HG02588 (cell line): ENCODE measurements at regions not wholly inside any gene's neighbourhood (a gene's known extent, or its start where the extent isn't known, plus 50 kb on each side); places are given as distances from the start of the nearest gene placed in this dataset.
"Not testable (repeated sequence)": the region's sequence is repeated elsewhere in the genome, so short reads cannot be mapped to it uniquely, and the experiment has no call there.

Source experiments
- ATAC-seq: cut with Tn5 transposase; IDR thresholded peaks from one replicate; pipeline ENCODE4 v1.9.1; 2021; ENCODE audit warnings: mild to moderate bottlenecking, moderate library complexity; ENCODE audit not compliant: unreplicated experiment

DNA sequence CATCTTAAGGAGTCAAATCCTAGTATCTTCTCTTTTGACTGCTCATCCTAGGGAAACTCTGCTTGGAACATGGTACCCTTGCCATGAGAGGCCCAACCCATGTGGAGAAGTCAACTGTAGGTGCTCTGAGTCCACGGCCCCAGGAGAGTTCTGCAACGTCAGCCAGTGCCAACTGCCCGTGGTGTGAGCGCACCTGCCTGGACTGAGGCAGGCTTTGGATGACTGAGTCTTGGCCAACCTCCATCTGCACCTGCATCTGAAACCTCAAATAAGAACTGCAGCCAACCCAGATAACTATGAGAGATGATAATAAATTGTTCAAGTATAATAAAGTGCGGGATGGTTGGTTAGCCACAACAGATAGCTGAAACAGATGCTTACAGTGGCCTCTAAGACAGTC, 772.0 kb downstream of the TRIML1 start:
- ATAC-seq = no peak

GRCh38 chr4:188911707-188912106, 772.5 kb downstream of the TRIML1 start:
- no peak for ATAC-seq

GRCh38 chr4:188915175-188915574, 775.9 kb downstream of the TRIML1 start:
- ATAC-seq = no peak

- ATAC-seq = no peak
These were observed 779.5 kb downstream of the TRIML1 start for GRCh38 chr4:188918787-188919186.

GRCh38 chr4:188930822-188931221, 791.6 kb downstream of the TRIML1 start:
- ATAC-seq = no peak

- ATAC-seq = no peak
These were observed 795.2 kb downstream of the TRIML1 start for GRCh38 chr4:188934320-188934962.

GRCh38 chr4:188941524-188942119, 802.4 kb downstream of the TRIML1 start:
- no peak for ATAC-seq

DNA sequence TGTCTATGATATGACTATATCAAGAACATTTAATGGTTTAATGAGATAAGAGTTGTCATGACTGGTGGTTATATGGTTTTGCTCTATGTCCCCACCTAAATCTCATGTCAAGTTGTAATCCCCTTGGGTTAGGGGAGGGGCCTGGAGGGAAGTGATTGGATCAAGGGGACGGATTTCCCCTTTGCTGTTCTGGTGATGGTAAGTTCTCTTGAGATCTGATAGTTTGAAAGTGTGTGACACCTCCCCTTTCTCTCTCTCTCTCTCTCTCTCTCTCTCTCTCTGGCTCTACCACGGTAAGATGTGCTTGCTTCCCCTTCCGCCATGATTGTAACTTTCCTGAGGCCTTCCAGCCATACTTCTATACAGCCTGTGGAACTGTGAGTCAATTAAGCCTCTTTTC, 803.4 kb downstream of the TRIML1 start:
- ATAC-seq = no peak

- no peak for ATAC-seq
These were observed 810.4 kb downstream of the TRIML1 start for GRCh38 chr4:188949596-188949995.

- no peak for ATAC-seq
These were observed 815.8 kb downstream of the TRIML1 start for GRCh38 chr4:188955066-188955465.

- no peak for ATAC-seq
These were observed 817.3 kb downstream of the TRIML1 start for GRCh38 chr4:188956566-188956965.

DNA sequence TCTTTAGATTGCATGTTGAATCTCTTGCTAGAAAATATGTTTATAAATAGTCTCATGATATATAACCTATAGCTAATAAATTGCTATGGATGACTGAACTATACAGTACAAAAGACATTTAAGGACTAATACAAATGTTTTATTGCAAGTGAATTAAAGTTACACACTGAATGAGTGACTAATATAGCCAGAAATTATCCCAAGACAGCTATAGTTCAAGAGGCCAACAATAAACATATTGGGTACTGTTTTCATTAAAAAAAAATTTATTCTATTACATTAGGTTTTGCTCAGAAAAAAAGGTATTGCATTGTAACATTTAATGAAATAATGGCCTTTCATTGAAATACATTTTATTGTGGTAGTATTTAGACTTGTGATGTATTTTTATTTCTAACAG, 819.1 kb downstream of the TRIML1 start:
- no peak for ATAC-seq

DNA sequence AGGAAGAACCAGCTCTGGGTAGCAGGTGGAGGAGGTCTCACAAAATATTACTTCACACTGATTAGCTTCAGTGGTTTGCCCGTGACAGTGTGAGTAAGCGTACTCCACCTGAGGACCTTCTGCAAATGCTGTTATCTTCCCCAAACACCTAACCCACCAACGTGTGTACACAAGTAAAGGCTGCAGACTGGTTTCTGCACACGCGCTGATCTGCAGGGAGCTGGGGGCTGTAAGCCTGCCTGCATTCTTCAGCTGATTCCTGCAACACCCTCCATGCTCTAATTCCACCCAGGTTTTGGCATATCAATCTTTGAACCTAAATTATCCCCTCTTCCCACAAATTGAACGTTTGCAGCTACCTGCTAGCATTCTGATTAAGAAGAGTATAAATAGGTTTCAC, 820.2 kb downstream of the TRIML1 start:
- ATAC-seq = no peak

DNA sequence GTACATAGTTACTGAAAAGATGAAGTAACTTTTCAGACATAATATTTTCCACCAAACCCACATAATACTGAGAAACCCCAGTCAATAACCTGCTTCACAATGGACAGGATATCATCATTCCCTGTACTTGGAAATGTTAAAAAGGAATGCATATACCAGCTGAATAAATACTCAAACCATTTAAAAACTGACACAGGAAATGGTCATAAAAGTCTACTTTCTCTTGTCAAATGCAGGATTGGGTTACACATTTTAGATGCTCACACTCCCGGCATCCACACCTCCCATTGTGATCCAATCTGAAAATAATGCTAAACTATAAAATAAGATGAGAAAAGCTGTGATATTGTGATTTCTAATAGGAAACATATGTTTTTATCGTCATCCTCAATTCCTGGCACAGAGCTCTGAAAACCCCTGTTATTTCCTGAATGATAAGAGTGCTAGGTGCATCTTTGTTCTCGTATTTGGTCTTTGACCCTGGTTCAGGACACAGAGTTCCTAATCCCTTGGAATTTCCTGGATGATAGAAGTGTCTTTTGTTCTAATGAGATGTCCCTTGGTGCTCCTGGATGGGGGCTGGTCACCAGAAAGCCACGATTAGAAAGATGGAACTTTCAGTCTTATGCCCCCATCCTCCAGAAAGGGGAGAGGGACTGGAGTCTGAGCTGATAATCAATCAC, 821.3 kb downstream of the TRIML1 start:
- no peak for ATAC-seq

DNA sequence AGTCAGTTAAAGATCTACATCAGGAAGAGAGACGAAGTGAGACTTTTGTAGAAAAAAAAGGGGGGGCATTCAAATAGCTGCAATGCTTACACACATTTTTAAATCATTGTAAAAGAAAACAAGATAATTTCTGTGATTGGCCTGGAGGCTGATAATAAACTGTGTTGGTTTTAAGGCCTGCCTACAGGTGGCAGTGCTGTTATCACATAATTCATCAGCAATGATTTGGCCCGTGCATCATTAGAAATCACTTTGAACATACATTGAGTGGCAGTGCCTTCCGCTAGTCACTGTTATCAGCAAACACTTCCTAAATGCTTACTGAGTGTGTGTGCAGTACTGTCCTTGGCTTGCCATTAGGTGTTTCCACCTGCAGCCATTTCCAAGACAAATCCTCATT, 831.9 kb downstream of the TRIML1 start:
- no peak for ATAC-seq

- no peak for ATAC-seq
These were observed 836.0 kb downstream of the TRIML1 start for GRCh38 chr4:188975271-188975670.

DNA sequence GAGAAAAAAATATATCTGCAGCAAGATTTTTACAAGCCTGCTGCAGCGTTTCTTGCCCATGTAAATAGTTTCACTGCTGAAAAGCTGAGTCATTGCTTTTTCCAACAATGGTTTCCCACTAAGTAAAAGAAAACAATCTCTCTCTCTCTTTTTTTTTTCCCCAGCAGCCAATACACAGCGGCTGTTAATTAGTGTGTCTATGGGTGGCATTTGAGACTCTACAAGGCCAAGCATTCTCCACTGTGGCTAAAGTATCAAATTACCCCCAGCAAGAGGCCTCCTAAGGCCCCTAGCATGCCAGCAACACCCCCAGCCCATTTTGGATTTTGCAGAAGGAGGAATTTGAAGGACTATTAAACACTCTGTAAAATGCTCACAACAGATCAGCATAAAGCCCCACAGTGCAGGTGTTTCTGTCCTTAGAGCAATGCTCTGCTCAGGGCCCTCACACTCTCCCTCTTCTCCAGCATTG, 837.4 kb downstream of the TRIML1 start:
- no peak for ATAC-seq

GRCh38 chr4:188977232-188977631, 838.0 kb downstream of the TRIML1 start:
- not testable (repeated sequence) for ATAC-seq

DNA sequence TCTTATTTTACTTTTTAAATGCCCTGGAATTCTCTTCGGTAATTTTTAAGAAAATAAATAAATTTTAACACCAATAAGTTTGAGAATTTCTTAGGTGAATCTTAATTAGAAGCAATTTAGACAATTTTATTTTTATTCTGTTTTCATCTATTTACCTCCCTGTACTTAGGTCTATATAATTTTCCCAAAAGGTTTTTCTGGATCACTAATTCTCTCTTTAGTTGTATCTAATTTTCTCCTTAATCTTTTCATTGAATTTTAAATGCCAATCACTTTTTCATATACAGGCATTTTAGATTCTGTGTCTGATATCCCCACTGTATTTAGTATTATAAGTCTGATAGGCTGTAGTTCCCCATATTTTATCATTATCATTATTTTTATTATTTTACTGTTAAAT, 845.3 kb downstream of the TRIML1 start:
- no peak for ATAC-seq

GRCh38 chr4:188986271-188986689, 847.0 kb downstream of the TRIML1 start:
- no peak for ATAC-seq

- no peak for ATAC-seq
These were observed 847.8 kb downstream of the TRIML1 start for GRCh38 chr4:188987011-188987410.

DNA sequence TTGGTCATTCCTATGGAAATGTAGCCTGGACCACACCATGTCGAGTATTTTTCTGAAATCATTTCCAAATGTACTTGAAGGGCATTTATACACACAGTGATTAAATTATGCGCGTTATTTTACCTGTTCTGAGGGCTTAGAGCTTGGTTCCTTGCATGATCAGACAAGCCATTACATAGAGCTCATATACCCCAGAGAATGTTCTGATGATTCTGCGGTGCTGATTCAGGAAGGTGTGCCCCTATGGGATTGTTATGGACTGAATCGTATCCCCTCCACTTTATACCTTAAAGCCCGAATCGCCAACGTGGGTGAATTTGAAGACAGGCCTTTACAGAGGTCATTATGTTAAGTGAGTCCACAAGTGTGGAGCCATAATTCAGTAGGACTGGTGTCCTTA, 848.9 kb downstream of the TRIML1 start:
- ATAC-seq = no peak
